Naive thymus-derived CD4-positive, alpha-beta T cell (primary cell): ENCODE measurements at regions not wholly inside any gene's neighbourhood (a gene's known extent, or its start where the extent isn't known, plus 50 kb on each side); places are given as distances from the start of the nearest gene placed in this dataset.

Source experiments
- ATAC-seq: fragments of 150-1000 bp; cut with Tn5 transposase; 2 replicates; pipeline ENCODE4 v1.10.0; 2021; ENCODE audit warnings: mild to moderate bottlenecking, moderate library complexity
- CTCF ChIA-PET: fragments of 350-600 bp; sonication (Branson Sonifier 250); formaldehyde crosslinking; loops from one replicate; lab custom pipeline; 2021; ENCODE audit warnings: antibody characterized with exemption; lab: Charles Lee
- POLR2A ChIA-PET: fragments of 350-600 bp; sonication (Branson Sonifier 250); formaldehyde crosslinking; loops from one replicate; lab custom pipeline; 2021; ENCODE audit warnings: antibody characterized with exemption, inconsistent platforms; lab: Charles Lee
- DNase-seq, 9 donors: peaks; one replicate each; pipeline versions ENCODE4 v3.0.0 to v3.0.0-alpha.2; 2020 to 2022; ENCODE audit warnings: mixed read lengths in 1 of 9
- H3K27ac ChIP-seq: one replicate; pipeline ENCODE4 v1.7.0; 2013; ENCODE audit warnings: mild to moderate bottlenecking, low read depth, low read length, moderate library complexity
- H3K27me3 ChIP-seq, 2 donors: one replicate each; pipeline ENCODE4 v1.7.0; 2013; ENCODE audit warnings: low read length in 2 of 2, mild to moderate bottlenecking in 2 of 2, moderate library complexity in 2 of 2; ENCODE audit not compliant: control insufficient read depth in 2 of 2, insufficient read depth in 2 of 2
- H3K36me3 ChIP-seq, 3 experiments: 1 replicate in 2 of 3; 2 replicates in 1 of 3; pipeline ENCODE4 v1.7.0; 2013; ENCODE audit warnings: low read length in 3 of 3, mild to moderate bottlenecking in 3 of 3, moderate library complexity in 1 of 3; ENCODE audit not compliant: insufficient read depth in 3 of 3, control insufficient read depth in 2 of 3
- H3K4me1 ChIP-seq, 2 donors: one replicate each; pipeline ENCODE4 v1.7.0; 2013; ENCODE audit warnings: low read length in 2 of 2, mild to moderate bottlenecking in 2 of 2, moderate library complexity in 1 of 2; ENCODE audit not compliant: control insufficient read depth in 2 of 2, insufficient read depth in 2 of 2
- H3K4me3 ChIP-seq: 2 replicates; pipeline ENCODE4 v1.7.0; 2013; ENCODE audit warnings: mild to moderate bottlenecking, low read length
- H3K9me3 ChIP-seq, 3 experiments: 1 replicate in 2 of 3; 2 replicates in 1 of 3; pipeline ENCODE4 v1.7.0; 2013; ENCODE audit warnings: low read length in 3 of 3; ENCODE audit not compliant: control insufficient read depth in 2 of 3
- H3K27ac Mint-ChIP-seq, 9 donors: one replicate each; pipeline ENCODE4 v1.8.0; 2020 to 2022; ENCODE audit warnings: mixed read lengths in 9 of 9, mild to moderate bottlenecking in 8 of 9, moderate library complexity in 5 of 9, inconsistent platforms in 2 of 9
- H3K27me3 Mint-ChIP-seq, 5 donors: one replicate each; pipeline ENCODE4 v1.8.0; 2021 to 2022; ENCODE audit warnings: mixed read lengths in 5 of 5, mild to moderate bottlenecking in 1 of 5
- H3K36me3 Mint-ChIP-seq, 5 donors: one replicate each; pipeline ENCODE4 v1.8.0; 2020 to 2022; ENCODE audit warnings: mixed read lengths in 5 of 5, mild to moderate bottlenecking in 3 of 5, inconsistent platforms in 1 of 5
- H3K4me1 Mint-ChIP-seq, 7 donors: one replicate each; pipeline ENCODE4 v1.8.0; 2020 to 2022; ENCODE audit warnings: mixed read lengths in 7 of 7, mild to moderate bottlenecking in 3 of 7, inconsistent platforms in 1 of 7
- H3K4me3 Mint-ChIP-seq, 10 donors: one replicate each; pipeline ENCODE4 v1.8.0; 2020 to 2022; ENCODE audit warnings: mild to moderate bottlenecking in 10 of 10, mixed read lengths in 10 of 10, moderate library complexity in 6 of 10, inconsistent platforms in 2 of 10
- H3K9me3 Mint-ChIP-seq, 11 donors: one replicate each; pipeline ENCODE4 v1.8.0; 2020 to 2022; ENCODE audit warnings: mixed read lengths in 11 of 11, mild to moderate bottlenecking in 4 of 11, inconsistent platforms in 1 of 11, moderate library complexity in 1 of 11
- intact Hi-C, 2 donors: fragments of 100-400 bp; cut with micrococcal nuclease; formaldehyde crosslinking; loops; one replicate each; pipeline ENCODE4 v1.15.1; 2023

DNA sequence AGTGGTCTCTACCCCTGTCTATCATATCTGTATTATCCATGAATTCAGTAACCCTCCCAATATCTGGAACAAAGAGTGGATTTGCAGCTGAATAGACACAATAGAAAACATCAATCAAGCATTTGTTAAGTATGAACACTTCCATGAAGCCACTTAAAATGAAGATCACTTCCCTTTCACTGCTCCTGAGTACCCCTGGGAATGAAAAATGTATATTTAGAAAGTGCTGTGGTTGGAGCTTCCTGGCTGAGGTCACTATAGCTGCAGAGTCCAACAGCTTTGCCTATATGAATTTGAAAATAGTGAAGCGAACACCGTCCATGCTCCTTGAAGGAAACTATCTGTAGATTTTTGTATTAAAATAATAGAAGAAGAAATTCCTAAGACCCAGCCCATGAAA is 227.0 kb downstream of the DTHD1 start:
- Mint-ChIP-seq H3K27ac (no peak overlapping the region), H3K36me3 (no peaks in the 10 kb centered on the region), H3K4me1 (no peaks in the 10 kb centered on the region), H3K9me3 (peaks cover 0 to 4% (median 0%) of the 10 kb centered on the region in 11 donors), H3K27me3 (peaks cover 0 to 18% (median 6%) of the 10 kb centered on the region in 5 donors), H3K4me3 (no peak overlapping the region)
- Histone ChIP-seq H3K36me3 (no peaks in the 10 kb centered on the region), H3K27me3 (no peaks in the 10 kb centered on the region), H3K9me3 (no peaks in the 10 kb centered on the region), H3K4me1 (no peaks in the 10 kb centered on the region), H3K4me3 (no peak overlapping the region), H3K27ac (no peak overlapping the region)
- DNase-seq = no peak
- intact Hi-C loops = no loop called here
- no peak for ATAC-seq
- CTCF ChIA-PET = no interaction called here
- POLR2A ChIA-PET = no interaction called here

DNA sequence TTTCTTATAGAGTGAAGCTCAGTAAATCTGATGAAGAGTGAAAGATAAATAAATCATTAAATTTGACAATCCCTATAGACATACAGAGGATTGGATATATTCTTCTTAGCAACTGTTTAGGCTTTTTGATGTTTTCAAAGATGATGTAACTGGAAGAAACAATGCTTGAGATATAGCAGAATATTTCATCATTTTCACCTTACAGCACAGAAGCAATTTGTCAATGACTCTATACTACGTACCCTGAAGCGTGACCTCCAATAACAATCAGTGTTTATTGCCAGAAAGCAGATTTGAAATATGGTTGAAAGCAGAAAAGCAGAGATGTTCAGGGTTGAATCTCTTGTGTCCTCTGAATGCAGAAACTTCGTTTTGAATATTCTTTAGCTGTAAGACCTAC is 228.4 kb downstream of the DTHD1 start:
- intact Hi-C loops = no loop called here
- H3K36me3 Mint-ChIP-seq = no peaks in the 10 kb centered on the region
- H3K27me3 Mint-ChIP-seq = peaks cover 0 to 14% (median 6%) of the 10 kb centered on the region in 5 donors
- POLR2A ChIA-PET = no interaction called here
- no peak overlapping the region for H3K4me3 ChIP-seq
- H3K4me1 ChIP-seq = no peaks in the 10 kb centered on the region
- H3K9me3 Mint-ChIP-seq = peaks cover 0 to 4% (median 0%) of the 10 kb centered on the region in 11 donors
- no peaks in the 10 kb centered on the region for H3K36me3 ChIP-seq
- H3K9me3 ChIP-seq = no peaks in the 10 kb centered on the region
- DNase-seq (no peak), ATAC-seq (no peak)
- no peaks in the 10 kb centered on the region for H3K27me3 ChIP-seq
- H3K4me1 Mint-ChIP-seq = no peaks in the 10 kb centered on the region
- no peak overlapping the region for H3K27ac ChIP-seq
- CTCF ChIA-PET = no interaction called here
- H3K27ac Mint-ChIP-seq = no peak overlapping the region
- no peak overlapping the region for H3K4me3 Mint-ChIP-seq

DNA sequence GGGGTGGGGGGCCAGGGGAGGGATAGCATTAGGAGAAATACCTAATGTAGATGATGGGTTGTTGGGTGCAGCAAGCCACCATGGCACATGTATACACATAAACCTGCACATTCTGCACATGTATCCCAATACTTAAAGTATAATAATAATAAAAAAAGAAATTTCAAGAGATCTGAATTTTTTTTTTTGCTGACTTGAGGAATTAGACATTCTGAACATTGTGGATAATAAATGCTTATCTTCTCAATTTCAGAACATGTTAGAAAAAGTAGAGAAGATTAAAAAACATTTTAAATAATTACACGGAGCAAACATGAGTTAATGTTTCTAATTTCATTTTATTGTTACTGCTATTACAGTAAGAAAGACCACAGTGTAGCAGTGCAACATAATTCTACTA is 230.4 kb downstream of the DTHD1 start:
- Mint-ChIP-seq H3K4me3 (no peak overlapping the region), H3K9me3 (peaks cover 0 to 4% (median 0%) of the 10 kb centered on the region in 11 donors), H3K27ac (no peak overlapping the region), H3K4me1 (no peaks in the 10 kb centered on the region), H3K27me3 (peaks cover 0 to 19% (median 8%) of the 10 kb centered on the region in 5 donors), H3K36me3 (no peaks in the 10 kb centered on the region)
- Histone ChIP-seq H3K4me1 (no peaks in the 10 kb centered on the region), H3K9me3 (no peaks in the 10 kb centered on the region), H3K4me3 (no peak overlapping the region), H3K27me3 (no peaks in the 10 kb centered on the region), H3K27ac (no peak overlapping the region), H3K36me3 (no peaks in the 10 kb centered on the region)
- ChIA-PET POLR2A (no interaction called here), CTCF (no interaction called here)
- intact Hi-C loops = no loop called here
- DNase-seq = no peak
- ATAC-seq = no peak

DNA sequence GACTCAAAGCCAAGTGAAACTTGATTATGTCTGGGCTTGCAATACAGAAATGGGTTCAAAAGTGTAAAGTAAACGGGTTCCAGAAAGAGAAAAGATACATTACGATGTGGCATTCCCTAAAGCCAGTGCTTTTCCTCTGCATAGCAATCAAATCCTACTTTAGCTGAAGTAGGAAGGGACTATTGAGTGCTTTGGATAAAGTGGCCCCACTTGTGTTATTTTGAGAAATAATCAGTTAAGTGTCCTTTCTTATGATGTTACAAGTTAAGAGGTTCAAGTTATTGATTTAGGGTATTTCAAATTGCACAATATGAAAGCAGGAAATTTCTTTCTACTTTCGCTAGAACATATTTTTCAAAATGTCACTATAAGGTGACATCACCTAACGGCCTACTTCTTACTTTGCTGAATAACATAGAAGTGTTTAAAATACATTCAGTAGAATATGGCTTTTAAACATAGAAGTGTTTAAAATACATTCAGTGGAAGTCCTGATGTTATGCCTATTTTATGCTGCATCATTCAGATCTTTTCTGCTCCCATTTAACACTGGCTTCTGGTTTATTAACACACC is 235.2 kb downstream of the DTHD1 start:
- Mint-ChIP-seq H3K36me3 (no peaks in the 10 kb centered on the region), H3K4me3 (no peak overlapping the region), H3K4me1 (no peaks in the 10 kb centered on the region), H3K9me3 (peaks cover 0 to 7% (median 0%) of the 10 kb centered on the region in 11 donors), H3K27ac (no peak overlapping the region), H3K27me3 (peaks cover 0 to 15% (median 4%) of the 10 kb centered on the region in 5 donors)
- intact Hi-C loops = no loop called here
- Histone ChIP-seq H3K4me1 (no peaks in the 10 kb centered on the region), H3K27me3 (no peaks in the 10 kb centered on the region), H3K27ac (no peak overlapping the region), H3K9me3 (no peaks in the 10 kb centered on the region), H3K4me3 (no peak overlapping the region), H3K36me3 (no peaks in the 10 kb centered on the region)
- POLR2A ChIA-PET = no interaction called here
- no peak for DNase-seq
- CTCF ChIA-PET = no interaction called here
- no peak for ATAC-seq

DNA sequence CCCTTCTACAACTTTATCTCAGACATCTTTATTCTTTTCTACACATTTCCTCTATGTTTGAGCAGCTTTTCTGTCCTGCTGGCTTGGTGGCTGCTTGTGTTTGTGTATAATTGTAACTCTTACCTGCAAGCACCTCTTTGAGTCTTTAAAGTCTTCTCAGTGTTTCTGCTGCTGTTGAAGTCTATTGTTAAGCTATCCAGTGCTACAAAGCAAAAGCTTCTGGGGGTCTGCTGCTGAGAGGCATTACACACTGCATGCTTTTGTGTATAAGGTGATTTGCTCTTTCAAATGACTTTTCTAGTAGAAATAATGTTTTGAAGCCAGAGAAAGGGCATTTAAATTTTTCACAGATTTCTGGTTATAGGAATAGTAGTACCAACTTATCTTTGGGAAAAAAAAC is 241.8 kb downstream of the DTHD1 start:
- ChIA-PET POLR2A (no interaction called here), CTCF (no interaction called here)
- DNase-seq = no peak
- Histone ChIP-seq H3K4me3 (no peak overlapping the region), H3K27ac (no peak overlapping the region), H3K9me3 (peaks cover 0 to 8% (median 0%) of the 10 kb centered on the region in 3 experiments), H3K4me1 (no peaks in the 10 kb centered on the region), H3K27me3 (no peaks in the 10 kb centered on the region), H3K36me3 (no peaks in the 10 kb centered on the region)
- no peak for ATAC-seq
- Mint-ChIP-seq H3K27ac (no peak overlapping the region), H3K9me3 (peaks cover 5 to 21% (median 11%) of the 10 kb centered on the region in 11 donors), H3K4me3 (no peak overlapping the region), H3K27me3 (no peaks in the 10 kb centered on the region), H3K36me3 (peaks cover 0 to 3% (median 0%) of the 10 kb centered on the region in 5 donors), H3K4me1 (no peaks in the 10 kb centered on the region)
- intact Hi-C loops = no loop called here

DNA sequence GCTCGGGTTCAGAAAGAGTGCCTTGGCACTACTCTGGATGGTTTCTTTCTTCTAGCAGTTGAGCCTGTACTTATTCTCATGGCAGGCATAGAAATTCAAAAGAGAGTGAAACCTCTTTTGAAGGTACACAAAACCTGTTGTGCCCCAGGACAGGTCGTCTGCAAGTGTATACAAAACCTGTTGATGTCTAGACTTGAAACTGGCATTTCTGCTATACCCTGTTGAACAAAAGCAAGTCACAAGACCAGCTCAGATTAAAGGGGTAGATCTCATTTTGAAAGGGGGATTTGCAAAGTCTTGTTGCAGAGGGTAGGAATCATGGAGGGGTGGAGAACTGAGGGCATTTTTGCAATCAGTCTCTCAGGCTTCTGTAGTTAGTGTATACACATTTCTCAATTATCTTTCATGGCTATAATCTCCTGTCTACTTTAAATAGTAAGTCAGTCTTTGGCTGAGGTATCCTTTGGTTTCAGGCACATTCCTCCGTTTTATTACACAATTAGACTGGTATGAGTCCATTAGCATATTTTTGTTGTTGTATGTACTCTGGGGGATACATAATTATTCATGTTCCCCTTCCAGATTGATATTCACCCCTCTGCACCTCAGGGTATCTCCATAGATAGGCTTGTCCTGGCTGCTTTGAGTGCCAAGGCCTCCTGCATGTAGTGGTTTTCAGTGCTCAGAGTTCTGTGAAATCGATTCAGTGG is 251.4 kb downstream of the DTHD1 start:
- intact Hi-C loops = no loop called here
- Mint-ChIP-seq H3K9me3 (peaks cover 4 to 18% (median 13%) of the 10 kb centered on the region in 11 donors), H3K36me3 (peaks cover 0 to 6% (median 0%) of the 10 kb centered on the region in 5 donors), H3K27ac (no peak overlapping the region), H3K4me1 (no peaks in the 10 kb centered on the region), H3K27me3 (peaks cover 0 to 8% (median 3%) of the 10 kb centered on the region in 5 donors), H3K4me3 (no peak overlapping the region)
- POLR2A ChIA-PET = no interaction called here
- ATAC-seq (no peak), DNase-seq (no peak)
- no peaks in the 10 kb centered on the region for H3K36me3 ChIP-seq
- CTCF ChIA-PET = no interaction called here
- H3K4me3 ChIP-seq = no peak overlapping the region
- no peaks in the 10 kb centered on the region for H3K27me3 ChIP-seq
- H3K9me3 ChIP-seq = peaks cover 0 to 10% (median 0%) of the 10 kb centered on the region in 3 experiments
- no peaks in the 10 kb centered on the region for H3K4me1 ChIP-seq
- no peak overlapping the region for H3K27ac ChIP-seq

DNA sequence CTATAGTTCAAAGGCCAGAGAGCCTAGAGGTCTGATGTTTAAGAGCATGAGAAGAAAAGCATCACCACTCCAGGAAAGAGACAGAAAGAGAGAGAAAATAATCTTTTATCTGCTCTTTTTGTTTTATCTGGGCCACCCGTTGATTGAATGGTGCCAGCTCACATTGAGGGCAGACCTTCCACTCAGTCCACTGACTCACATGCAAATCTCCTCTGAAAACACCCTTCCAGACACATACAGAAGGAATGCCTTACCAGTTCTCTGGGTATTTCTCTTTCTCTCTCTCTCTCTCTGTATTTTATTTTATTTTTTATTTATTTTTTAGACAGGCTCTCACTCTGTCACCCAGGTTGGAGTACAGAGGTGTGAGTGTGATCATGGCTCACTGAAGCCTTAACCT is 252.5 kb downstream of the DTHD1 start:
- Mint-ChIP-seq H3K9me3 (peaks cover under 1 to 7% (median 3%) of the 10 kb centered on the region in 11 donors), H3K27me3 (peaks cover 0 to 17% (median 6%) of the 10 kb centered on the region in 5 donors), H3K4me3 (no peak overlapping the region), H3K27ac (no peak overlapping the region), H3K36me3 (peaks cover 0 to 3% (median 0%) of the 10 kb centered on the region in 5 donors), H3K4me1 (no peaks in the 10 kb centered on the region)
- H3K27me3 ChIP-seq = no peaks in the 10 kb centered on the region
- H3K9me3 ChIP-seq = peaks cover 0 to 4% (median 0%) of the 10 kb centered on the region in 3 experiments
- POLR2A ChIA-PET = no interaction called here
- no peaks in the 10 kb centered on the region for H3K4me1 ChIP-seq
- no peak overlapping the region for H3K4me3 ChIP-seq
- CTCF ChIA-PET = no interaction called here
- ATAC-seq (no peak), DNase-seq (no peak)
- intact Hi-C loops = no loop called here
- H3K36me3 ChIP-seq = no peaks in the 10 kb centered on the region
- H3K27ac ChIP-seq = no peak overlapping the region
